ENCODE measurements at regions not wholly inside any gene's neighbourhood (a gene's known extent, or its start where the extent isn't known, plus 50 kb on each side); places are given as distances from the start of the nearest gene placed in this dataset.
"Not testable (repeated sequence)": the region's sequence is repeated elsewhere in the genome, so short reads cannot be mapped to it uniquely, and the experiment has no call there.

- DNase-seq: no peak
These were observed 51.4 kb downstream of the MRPL36 start for GRCh38 chr5:1748271-1748670.

DNA sequence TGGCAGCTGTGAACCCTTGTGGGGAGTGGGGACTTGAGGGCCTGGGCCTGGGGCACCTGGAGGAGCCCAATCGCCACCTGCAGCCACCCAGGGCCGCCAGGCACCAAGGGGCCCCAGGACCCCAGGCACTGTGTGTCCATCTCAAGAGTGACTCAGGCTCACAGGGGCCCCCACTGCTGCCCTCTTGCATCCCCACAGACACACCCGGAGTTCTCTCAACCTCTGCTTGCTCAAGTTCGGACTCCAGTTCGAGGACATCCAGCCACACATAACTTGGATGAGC lies 51.9 kb downstream of the MRPL36 start:
- no peak for DNase-seq

GRCh38 chr5:1747079-1747802 lies 52.4 kb downstream of the MRPL36 start:
- DNase-seq: no peak

DNA sequence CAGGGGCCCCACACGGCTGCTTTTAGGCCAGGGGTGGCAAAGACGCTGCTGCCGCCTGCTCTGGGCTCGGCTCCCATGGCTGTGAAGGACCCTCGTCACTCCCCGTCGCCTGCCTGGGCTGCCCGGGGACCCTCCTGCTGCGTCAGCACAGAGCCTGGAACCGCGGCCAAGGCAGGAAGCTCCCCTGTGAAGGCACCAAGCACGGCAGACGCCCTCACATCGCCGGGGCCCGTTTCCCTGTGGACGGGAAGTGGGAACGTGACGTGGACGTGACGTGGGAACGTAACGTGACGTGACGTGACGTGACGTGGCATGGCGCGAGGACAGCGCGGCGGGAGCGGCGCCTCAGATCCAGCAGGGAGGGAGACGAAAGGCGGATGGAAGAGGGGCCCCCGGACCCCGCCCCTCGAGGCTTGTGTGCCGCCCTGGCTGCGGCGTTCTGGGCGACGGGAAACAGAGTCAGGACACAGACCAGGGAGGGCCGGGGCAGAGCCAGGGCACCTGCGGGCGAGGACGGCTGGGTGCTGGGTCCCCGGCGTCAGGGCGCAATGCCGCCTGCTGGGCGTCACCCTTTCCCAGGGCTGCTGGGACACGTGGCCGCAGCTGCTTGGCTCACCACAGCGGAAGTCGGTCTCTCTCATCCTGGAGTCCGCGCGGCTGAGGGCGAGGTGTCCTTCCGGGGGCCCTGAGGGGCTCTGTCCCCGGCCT lies 53.1 kb downstream of the MRPL36 start:
- DNase-seq: no peak

GRCh38 chr5:1745796-1746370 lies 53.8 kb downstream of the MRPL36 start:
- no peak for DNase-seq

DNA sequence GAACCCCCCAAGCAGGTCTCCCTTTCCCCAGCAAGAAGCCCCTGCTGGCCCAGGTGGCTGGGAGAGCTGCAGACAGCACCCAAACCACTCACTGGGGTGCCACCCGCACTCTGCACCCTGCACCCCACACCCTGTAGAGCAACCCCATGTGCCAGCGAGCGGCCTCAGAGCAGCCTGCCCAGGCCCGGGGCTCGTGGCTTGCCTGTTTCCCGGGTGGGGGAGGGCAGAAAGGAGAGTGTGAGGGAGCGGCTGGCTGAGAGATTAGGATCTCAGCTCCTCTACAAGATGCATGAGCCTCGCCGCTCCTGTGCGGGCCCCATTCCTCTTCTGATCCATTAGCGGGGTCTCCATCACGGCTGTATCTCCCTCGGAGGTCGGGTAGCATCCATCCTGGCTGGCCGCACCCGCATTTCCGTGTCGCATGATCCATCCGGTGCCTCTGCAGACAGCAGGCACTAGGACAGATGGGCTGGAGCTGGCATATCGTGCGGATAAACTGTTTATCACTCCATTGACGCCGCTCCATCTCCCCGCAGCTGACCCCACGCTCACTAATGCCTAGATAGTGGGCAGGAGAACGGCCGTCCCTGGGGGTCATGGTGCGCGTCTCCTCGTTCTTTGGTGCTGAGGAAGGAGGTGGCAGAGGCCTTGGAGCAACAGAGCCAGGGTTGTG lies 54.4 kb downstream of the MRPL36 start:
- DNase-seq: no peak

GRCh38 chr5:1744393-1745122 lies 55.1 kb downstream of the MRPL36 start:
- DNase-seq: no peak

GRCh38 chr5:1743769-1744085 lies 55.9 kb downstream of the MRPL36 start:
- no peak for DNase-seq

DNA sequence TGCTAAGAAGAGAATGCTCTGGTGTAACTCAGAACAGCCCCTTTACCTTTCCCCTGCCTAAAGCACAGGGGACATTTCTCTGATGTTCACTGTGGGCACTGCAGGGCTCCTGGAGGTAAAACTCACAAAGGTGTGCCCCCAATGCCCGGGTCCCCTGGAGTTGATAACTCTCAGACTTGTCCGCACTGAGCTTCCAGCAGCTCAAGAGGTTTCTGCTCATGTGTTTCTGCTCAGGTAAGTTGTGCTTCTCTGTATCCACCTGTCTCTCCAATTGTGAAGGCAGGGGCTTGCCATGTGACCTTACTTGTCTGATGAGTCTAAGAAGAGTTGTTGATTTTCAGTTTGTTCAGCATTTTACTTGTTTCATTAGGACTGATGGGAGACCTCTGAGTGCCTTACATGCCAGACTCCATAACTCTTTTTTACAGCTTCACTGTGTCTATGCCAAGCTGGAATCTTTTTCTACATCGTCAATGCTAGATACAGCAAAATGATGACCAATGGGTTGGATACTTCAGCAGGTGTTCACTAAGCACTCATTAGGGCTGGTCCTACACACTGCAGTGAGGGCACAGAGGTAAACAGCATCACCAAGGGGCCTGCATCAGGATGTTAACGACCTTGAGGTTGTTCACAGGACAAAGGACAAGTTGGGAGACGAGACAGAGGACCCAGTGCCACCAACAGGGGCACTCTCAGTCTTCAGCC lies 56.4 kb downstream of the MRPL36 start:
- DNase-seq: no peak

GRCh38 chr5:1737790-1738405 lies 61.7 kb downstream of the MRPL36 start:
- peak in 1 of 2 experiments; percentile 35 for DNase-seq

GRCh38 chr5:1736889-1737711 lies 62.5 kb downstream of the MRPL36 start:
- no peak for DNase-seq

GRCh38 chr5:1736065-1736464 lies 63.6 kb downstream of the MRPL36 start:
- no peak for DNase-seq

DNA sequence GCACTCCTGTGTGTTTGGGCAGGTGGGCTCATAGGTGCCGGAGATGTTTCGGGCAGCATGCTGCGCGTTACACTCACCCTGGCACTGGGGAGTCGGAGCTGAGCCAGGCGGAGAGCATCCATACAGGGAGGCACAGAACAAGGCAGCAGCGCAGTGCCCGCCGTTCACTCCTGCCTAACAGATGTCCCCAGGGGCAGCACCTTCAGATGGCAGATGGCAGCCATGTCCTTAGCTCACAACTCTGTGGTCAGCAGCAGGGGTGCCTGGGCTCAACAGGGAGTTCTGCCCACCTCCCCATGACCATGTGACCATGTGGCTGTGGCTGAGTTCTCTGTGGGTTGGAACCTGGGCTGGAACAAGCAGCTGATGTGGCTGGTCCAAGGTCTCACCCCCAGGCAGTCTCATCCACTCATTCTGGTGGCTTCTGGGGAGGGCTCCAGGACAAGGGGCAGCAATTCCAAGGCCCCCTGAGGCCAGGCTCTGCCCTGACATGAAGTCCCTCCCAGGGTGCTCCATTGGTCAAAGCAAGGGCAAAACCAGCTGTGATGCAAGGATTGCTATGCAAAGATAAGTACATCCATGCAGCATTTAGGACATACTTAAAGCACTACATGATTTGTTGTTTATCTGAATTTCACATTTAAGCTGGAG lies 64.2 kb downstream of the MRPL36 start:
- DNase-seq: no peak

- no peak for DNase-seq
These were observed 64.7 kb downstream of the MRPL36 start for GRCh38 chr5:1734908-1735289.

- no peak for DNase-seq
These were observed 65.2 kb downstream of the MRPL36 start for GRCh38 chr5:1734271-1734907.

DNA sequence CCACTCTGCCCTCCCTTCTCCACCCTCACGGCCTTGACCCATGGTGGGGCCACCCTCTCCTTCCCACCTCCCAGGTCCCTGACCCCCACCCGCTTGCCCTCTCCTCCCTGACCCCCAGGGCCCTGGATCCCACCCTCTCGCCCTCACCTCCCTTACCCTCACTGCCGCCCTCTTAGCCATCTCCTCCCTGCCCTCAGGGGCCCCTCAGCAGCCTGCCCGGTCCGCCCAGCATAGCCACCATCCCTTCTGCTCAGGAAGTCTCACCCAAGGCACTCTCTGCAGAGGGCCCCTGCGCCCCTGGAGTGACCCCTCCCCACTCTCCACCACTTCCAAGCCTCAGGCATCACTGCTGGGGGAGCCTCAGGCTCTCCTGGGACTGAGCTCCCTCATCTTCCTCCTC lies 66.3 kb downstream of the MRPL36 start:
- DNase-seq: no peak

GRCh38 chr5:1732945-1733344 lies 66.7 kb downstream of the MRPL36 start:
- no peak for DNase-seq

GRCh38 chr5:1732238-1732941 lies 67.2 kb downstream of the MRPL36 start:
- DNase-seq: no peak

DNA sequence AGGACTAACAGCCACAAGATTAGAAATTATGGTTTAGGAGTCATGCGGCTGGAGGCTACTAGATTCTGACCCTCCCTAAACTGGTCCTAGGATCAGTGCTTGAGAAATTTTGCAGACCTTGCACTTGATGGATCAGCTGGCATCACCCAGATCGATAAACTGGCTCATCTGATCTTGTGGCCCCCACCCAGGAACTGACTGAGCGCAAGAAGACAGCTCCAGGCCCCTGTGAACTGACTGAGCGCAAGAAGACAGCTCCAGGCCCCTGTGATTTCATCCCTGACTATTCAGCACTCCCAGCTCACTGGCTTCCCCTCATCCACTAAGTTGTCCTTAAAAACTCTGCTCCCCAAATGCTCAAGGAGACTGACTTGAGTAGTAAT lies 67.8 kb downstream of the MRPL36 start:
- DNase-seq: not testable (repeated sequence)

Measured in activated CD4-positive, alpha-beta T cell treated with anti-CD3 and anti-CD28 coated beads, Interleukin-2, amount 50 U/mL, for 4 hours (primary cell).